Right lobe of liver (tissue), 6 donors: ENCODE measurements at regions not wholly inside any gene's neighbourhood (a gene's known extent, or its start where the extent isn't known, plus 50 kb on each side); places are given as distances from the start of the nearest gene placed in this dataset.
A peak's percentile ranks its signal among the peaks of the same experiment; 100 is the strongest.

Experiments used
- ATAC-seq, 4 donors: fragments of 200-7000 bp; cut with Tn5 transposase; one replicate each; pipeline ENCODE4 v1.9.1; 2020; ENCODE audit warnings: mild to moderate bottlenecking in 4 of 4, moderate library complexity in 4 of 4
- DNase-seq, 3 donors: peaks; one replicate each; pipeline ENCODE4 v3.0.0-alpha.2; 2020
- H3K27ac ChIP-seq, 3 donors: fragments of 200-600 bp; one replicate each; pipeline ENCODE4 v1.8.0; 2022
- H3K27me3 ChIP-seq, 2 donors: fragments of 200-600 bp; one replicate each; pipeline ENCODE4 v1.8.0; 2022
- H3K36me3 ChIP-seq, 4 donors: fragments of 200-600 bp; sonication (generic) in 1 of 4; one replicate each; pipeline versions ENCODE4 v1.5.1 to v1.8.0; 2017 to 2022; ENCODE audit warnings: control low read depth in 1 of 4
- H3K4me1 ChIP-seq, 4 donors: fragments of 200-600 bp; sonication (generic) in 1 of 4; one replicate each; pipeline versions ENCODE4 v1.5.1 to v1.8.0; 2017 to 2022; ENCODE audit warnings: control low read depth in 1 of 4
- H3K4me3 ChIP-seq, 3 donors: fragments of 200-600 bp; one replicate each; pipeline ENCODE4 v1.8.0; 2022
- H3K9me3 ChIP-seq, 4 donors: fragments of 200-600 bp; sonication (generic) in 1 of 4; one replicate each; pipeline versions ENCODE4 v1.5.1 to v1.8.0; 2017 to 2022; ENCODE audit warnings: control low read depth in 1 of 4
- POLR2A ChIP-seq: fragments of 450-650 bp; IDR thresholded peaks from one replicate; pipeline ENCODE4 v1.6.1; 2017; ENCODE audit warnings: antibody characterized with exemption, mild to moderate bottlenecking
- WGBS: methylation state at CpG from one replicate; pipeline ENCODE4 v1.1.6; 2018; ENCODE audit warnings: low coverage, low lambda C conversion rate; ENCODE audit not compliant: insufficient coverage; ENCODE audit errors: missing lambda C conversion rate; 5-methylcytosine and 5-hydroxymethylcytosine counted together
- intact Hi-C, 2 donors: fragments of 100-400 bp; cut with DNase I; formaldehyde crosslinking; loops; one replicate each; pipeline versions ENCODE4 v1.11.2 to v1.14.1; 2022
- TF ChIP-seq, protein P1 (sequence below), 4 donors: fragments of 200-600 bp in 3 of 4; fragments of 450-650 bp in 1 of 4; IDR thresholded peaks; one replicate each; pipeline versions ENCODE4 v1.5.1 to v1.8.0; 2016 to 2022; ENCODE audit warnings: antibody characterized with exemption in 4 of 4, mild to moderate bottlenecking in 2 of 4
- donor health status: DM: no; HTN: yes; CAD: no.
- donor health status: DM: no; HTN: no; CAD: no.
- donor health status: DM: no; HTN: no; CAD: no.
- donor health status: DM: no; HTN: yes; CAD: no.
- donor health status: DM: no; HTN: yes; CAD: no.

DNA sequence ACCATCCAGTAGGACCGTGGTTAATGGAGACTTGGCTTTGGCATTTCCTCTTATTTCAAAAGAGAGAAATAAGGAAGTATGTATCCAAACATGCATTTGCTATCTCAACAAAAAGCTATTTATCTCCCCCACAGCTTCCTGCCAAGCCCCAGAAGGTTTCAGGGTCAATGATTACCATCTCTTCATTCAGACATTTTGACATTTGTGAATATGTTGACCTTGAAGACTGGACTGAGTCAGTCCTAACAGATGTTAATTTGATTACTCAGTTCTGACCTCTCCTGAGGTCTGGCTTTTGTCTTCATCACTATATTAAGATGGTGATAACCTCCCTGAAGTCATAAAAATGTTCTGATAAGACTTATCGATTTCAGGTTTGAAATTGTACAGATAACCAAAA, 479.4 kb downstream of the AGTPBP1 start:
- TF ChIP-seq, protein P1, sequence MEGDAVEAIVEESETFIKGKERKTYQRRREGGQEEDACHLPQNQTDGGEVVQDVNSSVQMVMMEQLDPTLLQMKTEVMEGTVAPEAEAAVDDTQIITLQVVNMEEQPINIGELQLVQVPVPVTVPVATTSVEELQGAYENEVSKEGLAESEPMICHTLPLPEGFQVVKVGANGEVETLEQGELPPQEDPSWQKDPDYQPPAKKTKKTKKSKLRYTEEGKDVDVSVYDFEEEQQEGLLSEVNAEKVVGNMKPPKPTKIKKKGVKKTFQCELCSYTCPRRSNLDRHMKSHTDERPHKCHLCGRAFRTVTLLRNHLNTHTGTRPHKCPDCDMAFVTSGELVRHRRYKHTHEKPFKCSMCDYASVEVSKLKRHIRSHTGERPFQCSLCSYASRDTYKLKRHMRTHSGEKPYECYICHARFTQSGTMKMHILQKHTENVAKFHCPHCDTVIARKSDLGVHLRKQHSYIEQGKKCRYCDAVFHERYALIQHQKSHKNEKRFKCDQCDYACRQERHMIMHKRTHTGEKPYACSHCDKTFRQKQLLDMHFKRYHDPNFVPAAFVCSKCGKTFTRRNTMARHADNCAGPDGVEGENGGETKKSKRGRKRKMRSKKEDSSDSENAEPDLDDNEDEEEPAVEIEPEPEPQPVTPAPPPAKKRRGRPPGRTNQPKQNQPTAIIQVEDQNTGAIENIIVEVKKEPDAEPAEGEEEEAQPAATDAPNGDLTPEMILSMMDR (IDR thresholded peaks at IDR 0.05), result no peak
- no peak for TF ChIP-seq POLR2A
- intact Hi-C loops, result no loop called here
- Histone ChIP-seq H3K4me3 (no peak overlapping the region), H3K27ac (no peak overlapping the region), H3K4me1 (no peaks in the 10 kb centered on the region), H3K27me3 (no peaks in the 10 kb centered on the region), H3K9me3 (no peaks in the 10 kb centered on the region), H3K36me3 (no peaks in the 10 kb centered on the region)
- 8% methylated on average over 2 of the region's 2 CpGs for WGBS
- ATAC-seq, result no peak
- DNase-seq, result no peak

DNA sequence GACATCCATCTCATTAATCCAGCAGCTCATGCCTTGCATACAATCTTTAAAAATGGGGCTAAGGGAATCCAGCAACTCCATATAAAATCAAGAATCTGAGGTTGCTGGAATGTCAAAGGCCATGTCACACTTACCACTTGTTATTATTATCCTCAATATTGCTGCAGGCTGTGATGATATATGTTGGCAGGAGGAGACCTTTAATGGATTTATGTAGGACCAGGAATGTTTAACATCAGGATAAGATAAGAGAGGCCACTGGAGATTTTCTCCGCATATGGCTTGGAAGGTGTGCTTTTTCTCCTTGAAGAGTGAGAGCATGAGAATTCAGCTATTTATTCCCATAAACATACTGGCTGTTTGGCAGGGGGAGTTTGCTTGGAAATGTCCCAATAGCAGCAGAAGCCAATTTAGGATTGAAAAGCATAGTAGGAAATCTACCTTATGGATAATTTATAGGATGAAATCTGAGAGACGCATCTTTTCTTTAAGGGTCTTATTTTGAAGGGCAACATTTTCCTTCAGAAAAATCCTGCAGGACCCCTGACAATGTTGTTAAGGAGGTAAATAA, 481.4 kb downstream of the AGTPBP1 start:
- Histone ChIP-seq H3K36me3 (no peaks in the 10 kb centered on the region), H3K27me3 (no peaks in the 10 kb centered on the region), H3K9me3 (no peaks in the 10 kb centered on the region), H3K4me1 (no peaks in the 10 kb centered on the region), H3K4me3 (no peak overlapping the region), H3K27ac (no peak overlapping the region)
- intact Hi-C loops, result no loop called here
- 62% methylated on average over 2 of the region's 2 CpGs for WGBS
- no peak for ATAC-seq
- no peak for DNase-seq
- TF ChIP-seq, protein P1 (IDR thresholded peaks at IDR 0.05), result no peak
- TF ChIP-seq POLR2A, result no peak

DNA sequence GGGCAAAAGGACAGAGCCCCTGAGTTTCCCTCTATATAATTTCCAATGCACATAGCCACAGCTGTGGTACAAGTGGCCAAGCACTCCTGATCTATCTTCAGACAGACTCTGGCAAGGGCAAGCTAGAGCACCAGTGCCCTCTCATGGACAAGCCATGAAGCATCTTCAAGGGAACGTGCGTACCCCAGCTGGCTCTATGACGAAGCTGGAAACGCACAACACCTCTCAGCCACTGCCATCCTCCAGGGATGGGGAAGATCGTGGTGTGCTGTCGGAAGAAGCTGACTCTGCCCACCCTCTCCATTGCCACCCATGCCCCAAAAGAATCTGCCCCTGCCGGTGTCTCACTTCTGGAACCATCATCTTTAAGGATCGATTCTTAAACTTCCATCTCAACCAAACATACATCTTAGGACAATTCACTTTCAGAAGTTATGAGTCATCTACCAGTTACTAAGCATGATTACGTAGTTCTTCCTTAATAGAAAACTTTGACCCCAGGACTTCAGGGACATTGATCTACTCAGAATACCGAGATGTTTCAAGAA, 482.9 kb downstream of the AGTPBP1 start:
- WGBS, result 33% methylated on average over 10 of the region's 10 CpGs
- no peaks in the 10 kb centered on the region for H3K4me1 ChIP-seq
- H3K27me3 ChIP-seq, result no peaks in the 10 kb centered on the region
- H3K27ac ChIP-seq, result no peak overlapping the region
- no peak for TF ChIP-seq POLR2A
- TF ChIP-seq, protein P1 (IDR thresholded peaks at IDR 0.05), result peak; percentile 34 to 65 (median 48)
- peak; percentile 64 to 89 (median 83) for ATAC-seq
- no peaks in the 10 kb centered on the region for H3K36me3 ChIP-seq
- H3K9me3 ChIP-seq, result no peaks in the 10 kb centered on the region
- peak; percentile 42 to 60 (median 51) for DNase-seq
- intact Hi-C loops, result loop anchor here in 1 of 2 donors (10.0 kb wide), 1 partner anchor 864 kb away; no protein-coding TSS in a partner anchor
- no peak overlapping the region for H3K4me3 ChIP-seq

DNA sequence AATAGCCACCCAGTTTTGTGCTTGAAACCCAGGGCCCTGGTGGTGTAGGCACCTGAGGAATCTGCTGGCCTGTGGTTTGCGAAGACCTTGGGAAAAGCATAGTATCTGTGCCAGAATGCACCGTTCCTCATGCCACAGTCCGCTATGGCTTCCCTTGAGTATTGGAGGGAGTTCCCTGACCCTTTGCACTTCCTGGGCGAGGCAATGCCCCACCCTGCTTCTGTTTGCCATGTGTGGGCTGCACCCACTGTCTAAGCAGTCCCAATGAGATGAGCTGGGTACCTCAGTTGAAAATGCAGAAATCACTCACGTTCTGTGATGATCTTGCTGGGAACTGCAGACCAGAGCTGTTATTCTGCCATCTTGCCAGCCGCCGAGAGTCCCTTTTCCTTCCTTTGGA, 483.5 kb downstream of the AGTPBP1 start:
- 67% methylated on average over 2 of the region's 7 CpGs for WGBS
- ATAC-seq, result no peak
- H3K27me3 ChIP-seq, result no peaks in the 10 kb centered on the region
- H3K9me3 ChIP-seq, result no peaks in the 10 kb centered on the region
- no peaks in the 10 kb centered on the region for H3K4me1 ChIP-seq
- H3K27ac ChIP-seq, result no peak overlapping the region
- intact Hi-C loops, result loop anchor here in 1 of 2 donors (10.0 kb wide), 1 partner anchor 863 kb away; no protein-coding TSS in a partner anchor
- no peak overlapping the region for H3K4me3 ChIP-seq
- TF ChIP-seq, protein P1 (IDR thresholded peaks at IDR 0.05), result no peak
- no peak for TF ChIP-seq POLR2A
- H3K36me3 ChIP-seq, result no peaks in the 10 kb centered on the region
- no peak for DNase-seq
